AG04449 (cell line): ENCODE measurements at regions not wholly inside any gene's neighbourhood (a gene's known extent, or its start where the extent isn't known, plus 50 kb on each side); places are given as distances from the start of the nearest gene placed in this dataset.
"Not testable (repeated sequence)": the region's sequence is repeated elsewhere in the genome, so short reads cannot be mapped to it uniquely, and the experiment has no call there.

Source experiments
- CTCF ChIA-PET: fragments of 350-600 bp; formaldehyde crosslinking; extraction: SDS; loops from one replicate; lab custom pipeline; 2021; ENCODE audit warnings: antibody characterized with exemption; lab: Yijun Ruan, JAX
- POLR2A ChIA-PET: fragments of 400-600, 350-600 bp; formaldehyde crosslinking; extraction: SDS; loops from one replicate; lab custom pipeline; 2020; ENCODE audit warnings: antibody characterized with exemption, inconsistent platforms; lab: Yijun Ruan, JAX
- DNase-seq: peaks from one replicate; pipeline ENCODE4 v3.0.0-alpha.2; 2010; ENCODE audit warnings: low read depth, low spot score
- H3K4me3 ChIP-seq: 2 replicates; pipeline ENCODE4 v1.5.1; 2011; ENCODE audit warnings: low read depth, mild to moderate bottlenecking, control low read depth, low read length
- TF ChIP-seq, protein P1 (sequence below): IDR thresholded peaks from one replicate; pipeline ENCODE4 v1.5.1; 2011; ENCODE audit warnings: mild to moderate bottlenecking, moderate library complexity, low read length, control low read depth, inconsistent platforms; ENCODE audit not compliant: insufficient read depth; ENCODE audit errors: missing control alignments

DNA sequence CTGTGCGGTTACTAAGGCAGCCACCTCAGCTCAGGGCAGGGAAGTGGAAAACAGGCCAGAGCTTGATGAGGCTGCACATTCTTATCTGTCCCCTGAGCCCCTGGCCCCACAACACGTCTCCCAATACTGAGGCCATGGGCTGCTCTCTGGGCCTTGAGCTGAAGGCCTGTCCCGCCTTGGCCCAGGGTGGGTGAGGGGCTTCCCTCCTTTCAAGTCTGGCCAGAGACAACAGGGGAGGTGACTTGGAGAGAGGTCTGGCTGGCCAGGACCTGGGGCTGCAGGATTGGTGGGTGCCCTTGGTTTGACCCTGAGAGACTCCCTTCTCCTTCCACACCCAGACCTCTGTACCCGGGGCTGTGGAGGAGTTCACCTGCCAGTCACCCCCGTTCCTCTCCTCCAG lies 563.8 kb downstream of the PTPRU start:
- no peak for DNase-seq
- H3K4me3 ChIP-seq = no peak overlapping the region
- TF ChIP-seq, protein P1, sequence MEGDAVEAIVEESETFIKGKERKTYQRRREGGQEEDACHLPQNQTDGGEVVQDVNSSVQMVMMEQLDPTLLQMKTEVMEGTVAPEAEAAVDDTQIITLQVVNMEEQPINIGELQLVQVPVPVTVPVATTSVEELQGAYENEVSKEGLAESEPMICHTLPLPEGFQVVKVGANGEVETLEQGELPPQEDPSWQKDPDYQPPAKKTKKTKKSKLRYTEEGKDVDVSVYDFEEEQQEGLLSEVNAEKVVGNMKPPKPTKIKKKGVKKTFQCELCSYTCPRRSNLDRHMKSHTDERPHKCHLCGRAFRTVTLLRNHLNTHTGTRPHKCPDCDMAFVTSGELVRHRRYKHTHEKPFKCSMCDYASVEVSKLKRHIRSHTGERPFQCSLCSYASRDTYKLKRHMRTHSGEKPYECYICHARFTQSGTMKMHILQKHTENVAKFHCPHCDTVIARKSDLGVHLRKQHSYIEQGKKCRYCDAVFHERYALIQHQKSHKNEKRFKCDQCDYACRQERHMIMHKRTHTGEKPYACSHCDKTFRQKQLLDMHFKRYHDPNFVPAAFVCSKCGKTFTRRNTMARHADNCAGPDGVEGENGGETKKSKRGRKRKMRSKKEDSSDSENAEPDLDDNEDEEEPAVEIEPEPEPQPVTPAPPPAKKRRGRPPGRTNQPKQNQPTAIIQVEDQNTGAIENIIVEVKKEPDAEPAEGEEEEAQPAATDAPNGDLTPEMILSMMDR = no peak
- POLR2A ChIA-PET = no interaction called here
- CTCF ChIA-PET = no interaction called here

DNA sequence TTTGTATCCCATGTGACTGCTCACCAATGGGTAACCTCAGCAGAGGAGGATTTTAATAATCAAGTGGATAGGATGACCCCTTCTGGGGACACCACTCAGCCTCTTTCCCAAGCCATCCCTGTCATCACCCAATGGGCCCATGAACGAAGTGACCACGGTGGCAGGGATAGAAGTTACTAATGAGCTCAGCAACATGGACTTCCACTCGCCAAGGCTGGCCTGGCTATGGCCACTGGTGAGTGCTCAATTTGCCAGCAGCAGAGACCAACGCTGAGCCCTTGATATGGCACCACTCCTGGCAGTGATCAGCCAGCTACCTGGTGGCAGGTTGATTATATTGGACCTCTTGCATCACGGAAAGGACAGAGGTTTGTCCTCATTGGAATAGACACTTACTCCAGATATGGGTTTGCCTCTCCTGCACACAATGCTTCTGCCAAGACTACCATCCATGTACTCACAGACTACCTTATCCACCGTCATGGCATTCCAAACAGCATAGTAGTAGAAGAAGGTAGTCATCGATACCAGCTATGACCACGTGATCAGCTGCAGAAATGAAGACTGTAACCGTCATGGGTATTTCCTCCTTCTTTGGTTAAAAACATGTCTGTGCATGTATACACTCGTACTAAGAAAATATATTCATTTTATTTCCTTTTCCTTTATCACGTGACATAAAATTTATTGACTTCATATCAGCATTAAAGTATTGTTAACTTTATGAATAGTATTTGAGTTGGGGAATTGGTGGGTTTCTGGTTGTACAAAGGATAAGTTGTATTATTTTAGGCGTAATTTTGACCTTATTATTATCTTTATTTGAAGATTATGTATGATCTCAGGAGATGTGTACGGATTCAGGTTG lies 562.6 kb downstream of the PTPRU start:
- H3K4me3 ChIP-seq = no peak overlapping the region
- DNase-seq = no peak
- CTCF ChIA-PET = no interaction called here
- TF ChIP-seq, protein P1 = no peak
- POLR2A ChIA-PET = no interaction called here

DNA sequence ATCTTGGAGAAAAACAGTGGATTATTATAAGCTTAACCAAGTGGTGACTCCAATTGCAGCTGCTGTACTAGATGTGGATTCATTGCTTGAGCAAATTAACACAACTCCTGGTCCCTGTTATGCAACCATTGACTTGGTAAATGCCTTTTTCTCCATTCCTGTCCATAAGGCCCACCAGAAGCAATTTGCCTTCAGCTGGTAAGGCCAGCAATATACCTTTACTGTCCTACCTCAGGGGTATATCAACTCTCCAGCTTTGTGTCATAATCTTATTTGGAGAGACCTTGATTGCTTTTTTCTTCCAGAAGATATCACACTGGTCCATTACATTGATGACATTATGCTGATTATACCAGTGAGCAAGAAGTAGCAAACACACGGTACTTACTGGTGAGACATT lies 560.8 kb downstream of the PTPRU start:
- CTCF ChIA-PET, DNase-seq, H3K4me3 ChIP-seq, POLR2A ChIA-PET: not testable (repeated sequence)

DNA sequence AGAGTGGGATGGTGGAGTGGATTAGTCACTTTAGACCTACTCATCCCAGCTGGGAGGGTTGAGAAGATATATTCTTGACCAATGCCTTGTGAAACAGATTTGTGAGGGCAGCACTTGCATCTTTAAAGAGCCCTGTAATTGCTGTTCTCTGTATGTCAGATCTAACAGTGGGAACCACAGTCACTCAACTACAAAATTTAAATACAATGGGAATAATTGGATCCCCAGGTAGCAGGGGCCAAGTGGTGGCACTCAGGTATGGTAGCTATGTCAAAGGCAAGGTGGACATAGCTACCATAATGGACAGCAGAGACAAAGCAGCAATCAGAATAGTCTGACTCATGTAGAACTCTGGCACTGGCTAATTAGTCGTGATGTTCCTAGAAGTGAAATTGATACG lies 559.6 kb downstream of the PTPRU start:
- CTCF ChIA-PET = interaction anchor here (1.8 kb wide), 1 partner anchor 315 kb away, joined by 5 read pairs; no protein-coding TSS in a partner anchor

DNA sequence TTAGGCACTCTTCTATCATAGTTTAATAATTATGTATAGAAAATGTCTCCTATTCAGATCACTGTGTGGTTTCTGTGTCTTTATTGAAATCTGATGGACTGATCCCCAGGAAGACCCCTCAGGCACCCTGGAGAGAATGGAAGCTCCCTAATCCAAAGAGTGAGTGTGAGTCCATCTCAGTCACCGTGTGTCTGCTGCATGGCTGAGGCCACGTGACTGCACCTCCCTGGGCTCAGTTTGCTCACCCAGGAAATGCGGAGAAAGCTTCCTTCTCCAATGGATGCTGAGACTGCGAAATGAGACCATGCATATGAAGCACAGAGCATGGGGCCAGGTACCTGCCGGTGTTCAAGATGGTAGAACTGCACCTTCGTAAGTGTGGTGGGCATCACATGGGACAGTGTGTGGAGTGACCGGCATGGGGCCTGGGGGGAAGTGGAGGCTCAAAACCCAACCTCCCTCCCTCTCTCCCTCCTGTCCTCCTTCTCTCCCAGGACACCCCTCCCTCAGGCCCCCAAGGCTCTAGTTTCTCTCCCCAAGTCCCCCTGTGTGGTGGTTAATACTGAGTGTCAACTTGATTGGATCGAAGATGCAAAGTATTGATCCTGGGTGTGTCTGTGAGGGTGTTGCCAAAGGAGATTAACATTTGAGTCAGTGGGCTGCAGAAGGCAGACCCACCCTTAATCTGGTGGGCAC lies 557.5 kb downstream of the PTPRU start:
- DNase-seq = no peak
- ChIA-PET CTCF (interaction anchor here (0.8 to 4.4 kb wide), 20 partner anchors 10 to 915 kb away, joined by 3 to 34 read pairs (median 5); no protein-coding TSS in a partner anchor), POLR2A (no interaction called here)
- no peak overlapping the region for H3K4me3 ChIP-seq
- TF ChIP-seq, protein P1 = no peak

More for the DNA sequence above, 559.6 kb downstream of the PTPRU start:
- H3K4me3 ChIP-seq, POLR2A ChIA-PET, DNase-seq: not testable (repeated sequence)

DNA sequence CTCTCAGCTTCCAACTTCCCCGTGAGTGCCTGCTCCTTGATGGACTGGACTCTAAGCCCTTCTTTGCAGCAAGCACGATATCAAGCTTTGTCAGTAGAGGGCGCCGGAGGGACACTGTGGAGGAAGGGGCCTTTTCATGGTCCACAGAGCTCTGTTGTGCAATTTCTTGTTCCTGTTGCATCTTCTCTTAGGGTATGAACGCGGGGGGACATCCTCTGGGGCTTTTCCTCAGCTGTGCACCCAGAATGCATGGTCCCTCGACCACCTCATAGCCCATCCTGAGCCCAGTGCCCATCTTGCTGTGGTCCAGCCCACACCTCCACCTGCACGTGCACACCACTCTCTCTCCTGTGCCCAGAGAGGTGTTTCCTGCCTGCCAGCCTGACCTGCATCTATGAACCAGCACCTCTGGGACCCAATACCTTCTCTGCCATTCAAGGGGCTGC lies 556.8 kb downstream of the PTPRU start:
- TF ChIP-seq, protein P1 = peak; percentile 90
- no peak overlapping the region for H3K4me3 ChIP-seq
- DNase-seq = peak; percentile 36
- ChIA-PET POLR2A (no interaction called here), CTCF (interaction anchor here (0.6 to 4.4 kb wide), 26 partner anchors 9 to 916 kb away, joined by 3 to 34 read pairs (median 4); no protein-coding TSS in a partner anchor)

DNA sequence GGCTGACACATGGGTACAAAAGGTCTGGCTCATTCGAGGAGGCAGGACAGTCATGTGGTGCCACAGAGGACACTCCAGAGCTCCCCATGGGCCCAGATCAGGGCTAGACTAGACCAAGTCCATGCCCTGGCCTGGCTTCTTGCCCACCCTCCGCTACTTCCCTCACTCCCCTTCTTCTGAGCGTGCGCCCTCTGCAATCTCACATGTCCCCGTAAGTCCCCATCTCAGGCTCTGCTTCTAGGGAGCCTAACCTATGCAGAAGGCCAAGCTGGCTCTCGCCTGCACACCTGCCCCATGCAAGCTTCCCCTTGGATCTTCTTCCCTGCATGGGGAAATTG lies 553.6 kb downstream of the PTPRU start:
- ChIA-PET CTCF (interaction anchor here (0.8 to 4.4 kb wide), 4 partner anchors 40 to 917 kb away, joined by 3 to 34 read pairs (median 3); no protein-coding TSS in a partner anchor), POLR2A (no interaction called here)
- H3K4me3 ChIP-seq = no peak overlapping the region
- TF ChIP-seq, protein P1 = no peak
- no peak for DNase-seq
